ENCODE measurements at regions not wholly inside any gene's neighbourhood (a gene's known extent, or its start where the extent isn't known, plus 50 kb on each side); places are given as distances from the start of the nearest gene placed in this dataset.

GRCh38 chr1:188061881-188062280 lies 1233.1 kb downstream of the PLA2G4A start:
- TF ChIP-seq CTCF (IDR thresholded peaks at IDR 0.05) (no peak), POLR2A (IDR thresholded peaks at IDR 0.05) (no peak)
- no peak for DNase-seq
- intact Hi-C loops (cut with DNase I) = no loop called here

GRCh38 chr1:188062456-188062855 lies 1233.7 kb downstream of the PLA2G4A start:
- Histone ChIP-seq H3K27me3 (no peaks in the 10 kb centered on the region), H3K4me3 (replicated peaks in 1 of 3) (no peak overlapping the region), H3K4me1 (no peaks in the 10 kb centered on the region), H3K9me3 (no peaks in the 10 kb centered on the region), H3K27ac (no peak overlapping the region), H3K36me3 (no peaks in the 10 kb centered on the region)
- DNase-seq = no peak
- 85 to 94% methylated on average over 1 of the region's 1 CpG for WGBS, 2 donors
- TF ChIP-seq CTCF (IDR thresholded peaks at IDR 0.05) = no peak
- TF ChIP-seq POLR2A (IDR thresholded peaks at IDR 0.05) = no peak
- intact Hi-C loops (cut with DNase I) = no loop called here

More at GRCh38 chr1:188061881-188062280, 1233.1 kb downstream of the PLA2G4A start:
- no peak overlapping the region for H3K4me3 ChIP-seq (replicated peaks in 1 of 3)
- no peaks in the 10 kb centered on the region for H3K36me3 ChIP-seq
- no peak overlapping the region for H3K27ac ChIP-seq
- no peaks in the 10 kb centered on the region for H3K9me3 ChIP-seq
- H3K4me1 ChIP-seq = no peaks in the 10 kb centered on the region
- H3K27me3 ChIP-seq = no peaks in the 10 kb centered on the region

- intact Hi-C loops (cut with DNase I) = no loop called here
Observed at GRCh38 chr1:188065917-188066316, 1237.2 kb downstream of the PLA2G4A start.

GRCh38 chr1:188070848-188071247 lies 1242.1 kb downstream of the PLA2G4A start:
- Histone ChIP-seq H3K27me3 (no peaks in the 10 kb centered on the region), H3K36me3 (no peaks in the 10 kb centered on the region), H3K4me1 (no peaks in the 10 kb centered on the region), H3K27ac (no peak overlapping the region), H3K9me3 (no peaks in the 10 kb centered on the region), H3K4me3 (replicated peaks in 1 of 3) (no peak overlapping the region)
- WGBS, 2 donors = 0 to 91% methylated on average over 1 of the region's 1 CpG
- no peak for TF ChIP-seq POLR2A (IDR thresholded peaks at IDR 0.05)
- no peak for DNase-seq
- intact Hi-C loops (cut with DNase I) = no loop called here

More at GRCh38 chr1:188065917-188066316, 1237.2 kb downstream of the PLA2G4A start:
- no peaks in the 10 kb centered on the region for H3K36me3 ChIP-seq
- TF ChIP-seq POLR2A (IDR thresholded peaks at IDR 0.05) = no peak
- no peak for TF ChIP-seq CTCF (IDR thresholded peaks at IDR 0.05)
- H3K9me3 ChIP-seq = no peaks in the 10 kb centered on the region
- DNase-seq = no peak
- WGBS, 2 donors = 82 to 90% methylated on average over 1 of the region's 1 CpG
- H3K27ac ChIP-seq = no peak overlapping the region
- no peaks in the 10 kb centered on the region for H3K27me3 ChIP-seq
- no peak overlapping the region for H3K4me3 ChIP-seq (replicated peaks in 1 of 3)
- no peaks in the 10 kb centered on the region for H3K4me1 ChIP-seq

GRCh38 chr1:188089015-188089414 lies 1260.3 kb downstream of the PLA2G4A start:
- H3K36me3 ChIP-seq = no peaks in the 10 kb centered on the region
- 41 to 49% methylated on average over 3 of the region's 3 CpGs for WGBS, 2 donors

More at GRCh38 chr1:188089015-188089414, 1260.3 kb downstream of the PLA2G4A start:
- DNase-seq = no peak
- intact Hi-C loops (cut with DNase I) = no loop called here
- H3K9me3 ChIP-seq = no peaks in the 10 kb centered on the region
- no peaks in the 10 kb centered on the region for H3K27me3 ChIP-seq
- no peaks in the 10 kb centered on the region for H3K4me1 ChIP-seq
- TF ChIP-seq POLR2A (IDR thresholded peaks at IDR 0.05) (no peak), CTCF (IDR thresholded peaks at IDR 0.05) (no peak)
- H3K4me3 ChIP-seq (replicated peaks in 1 of 3) = no peak overlapping the region
- H3K27ac ChIP-seq = no peak overlapping the region
